RWPE2 (cell line): ENCODE measurements at regions not wholly inside any gene's neighbourhood (a gene's known extent, or its start where the extent isn't known, plus 50 kb on each side); places are given as distances from the start of the nearest gene placed in this dataset.

ENCODE experiments used
- ATAC-seq: fragments of 200-7000 bp; cut with Tn5 transposase; 3 replicates; pipeline ENCODE4 v1.9.1; 2021; ENCODE audit warnings: low read depth
- DNase-seq: peaks from one replicate; pipeline ENCODE4 v3.0.0-alpha.2; 2020; ENCODE audit warnings: low spot score
- H3K27ac ChIP-seq: fragments of 450-650 bp; 2 replicates; pipeline ENCODE4 v1.5.1; 2017; ENCODE audit warnings: mild to moderate bottlenecking; ENCODE audit not compliant: poor library complexity, severe bottlenecking
- H3K27me3 ChIP-seq: fragments of 250-450 bp; sonication (Bioruptor Pico); 2 replicates; pipeline ENCODE4 v1.5.1; 2021; ENCODE audit warnings: mild to moderate bottlenecking, moderate library complexity; ENCODE audit not compliant: insufficient read depth, poor library complexity, severe bottlenecking
- H3K36me3 ChIP-seq: fragments of 250-450 bp; sonication (Bioruptor Pico); 2 replicates; pipeline ENCODE4 v1.5.1; 2020; ENCODE audit warnings: low read depth, mild to moderate bottlenecking, moderate library complexity
- H3K4me1 ChIP-seq: fragments of 250-450 bp; sonication (Bioruptor Pico); 2 replicates; pipeline ENCODE4 v1.5.1; 2021; ENCODE audit warnings: mild to moderate bottlenecking, moderate library complexity; ENCODE audit not compliant: insufficient read depth, poor library complexity, severe bottlenecking
- H3K4me3 ChIP-seq: fragments of 250-450 bp; sonication (Bioruptor Pico); 2 replicates; pipeline ENCODE4 v1.5.1; 2021; ENCODE audit warnings: mild to moderate bottlenecking, moderate library complexity; ENCODE audit not compliant: severe bottlenecking
- H3K9me3 ChIP-seq: fragments of 250-450 bp; sonication (Bioruptor Pico); 2 replicates; pipeline ENCODE4 v1.5.1; 2021; ENCODE audit warnings: mild to moderate bottlenecking, moderate library complexity; ENCODE audit not compliant: severe bottlenecking
- CTCF ChIP-seq: fragments of 450-650 bp; IDR thresholded peaks from one replicate; pipeline ENCODE4 v1.5.1; 2017; ENCODE audit warnings: mild to moderate bottlenecking, moderate library complexity; ENCODE audit not compliant: poor library complexity, severe bottlenecking

DNA sequence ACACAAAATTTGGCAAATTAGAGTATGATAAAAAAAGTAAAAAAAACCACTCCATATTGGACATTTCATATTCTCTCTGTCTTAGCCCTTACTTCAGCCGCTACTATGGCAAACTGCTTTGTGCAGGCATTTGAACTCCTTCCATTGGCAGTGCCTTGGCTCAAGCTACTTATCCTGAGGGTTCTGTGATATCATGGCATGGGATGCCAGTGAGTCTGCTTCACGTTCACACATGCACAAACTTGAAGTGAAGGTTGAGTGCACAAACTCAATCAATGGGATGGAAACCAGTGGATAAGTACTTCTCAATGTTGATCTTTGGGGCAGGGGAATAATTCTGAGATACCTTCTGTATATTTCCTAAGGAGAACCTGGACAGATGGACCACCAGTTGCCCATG is 117.2 kb downstream of the IL20RB start:
- Histone ChIP-seq H3K27me3 (no peaks in the 10 kb centered on the region), H3K4me1 (no peaks in the 10 kb centered on the region), H3K4me3 (no peak overlapping the region), H3K27ac (no peak overlapping the region), H3K9me3 (no peaks in the 10 kb centered on the region), H3K36me3 (no peaks in the 10 kb centered on the region)
- no peak for ATAC-seq
- no peak for TF ChIP-seq CTCF
- DNase-seq, result no peak

DNA sequence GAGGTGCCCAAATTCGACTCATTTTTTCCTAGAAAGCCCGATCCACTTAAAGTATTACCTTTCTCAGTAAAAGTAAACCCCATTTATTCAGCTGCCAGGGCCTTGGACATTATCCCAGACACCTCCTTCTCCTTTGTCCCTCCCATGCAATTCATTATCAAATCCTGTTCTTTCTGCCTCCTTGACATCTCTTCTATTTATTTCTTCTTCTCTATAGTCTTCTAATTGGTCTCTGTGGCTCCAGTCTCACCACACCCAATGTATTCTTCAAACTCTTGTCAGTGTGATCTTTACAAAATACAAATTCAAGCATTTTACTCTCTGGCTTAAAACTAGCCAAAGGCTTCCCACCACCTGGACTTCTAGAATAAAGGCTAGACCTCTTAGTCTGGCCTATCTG is 120.3 kb downstream of the IL20RB start:
- Histone ChIP-seq H3K36me3 (no peaks in the 10 kb centered on the region), H3K4me3 (no peak overlapping the region), H3K27ac (no peak overlapping the region), H3K9me3 (no peaks in the 10 kb centered on the region), H3K27me3 (no peaks in the 10 kb centered on the region), H3K4me1 (no peaks in the 10 kb centered on the region)
- no peak for ATAC-seq
- TF ChIP-seq CTCF, result no peak
- no peak for DNase-seq

DNA sequence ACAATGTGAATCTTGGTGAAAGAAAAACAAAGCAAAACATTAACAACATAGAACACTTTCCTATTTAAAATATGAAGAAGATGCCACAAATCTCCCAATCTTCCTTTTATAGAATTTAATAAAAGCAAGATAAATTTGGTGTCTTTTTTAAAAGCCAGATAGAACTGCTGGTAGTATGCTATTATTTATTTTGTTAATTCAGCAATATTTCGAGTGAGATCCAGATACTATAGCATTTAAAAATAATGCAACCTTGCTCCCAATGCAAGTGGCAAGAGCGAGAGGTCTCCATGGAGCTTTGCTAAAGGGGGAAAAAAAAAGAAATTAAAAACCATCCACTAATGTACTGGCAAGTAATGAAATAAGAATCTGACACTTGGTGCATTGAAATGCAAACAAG is 121.8 kb downstream of the IL20RB start:
- no peak for TF ChIP-seq CTCF
- Histone ChIP-seq H3K27me3 (no peaks in the 10 kb centered on the region), H3K4me1 (no peaks in the 10 kb centered on the region), H3K4me3 (no peak overlapping the region), H3K27ac (no peak overlapping the region), H3K9me3 (no peaks in the 10 kb centered on the region), H3K36me3 (no peaks in the 10 kb centered on the region)
- DNase-seq (no peak), ATAC-seq (no peak)

DNA sequence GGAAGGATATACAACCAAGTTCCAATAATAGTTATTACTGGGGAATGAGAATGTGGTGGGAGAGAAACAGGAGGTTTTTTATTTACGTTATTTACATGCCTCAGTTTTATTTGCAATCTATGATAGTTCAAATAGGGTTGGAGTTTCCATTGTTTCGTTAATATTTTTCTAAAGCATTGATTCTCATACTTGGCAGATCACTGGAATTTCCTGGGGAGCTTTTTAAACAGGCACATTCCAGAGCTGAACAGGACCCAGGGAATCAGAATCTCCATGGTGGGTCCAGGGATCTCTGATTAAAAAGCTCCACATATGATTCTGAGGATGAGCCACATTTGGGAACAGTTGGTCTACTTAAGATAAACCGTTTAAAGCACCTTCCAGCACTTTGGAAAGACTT is 123.9 kb downstream of the IL20RB start:
- ATAC-seq, result no peak
- H3K36me3 ChIP-seq, result no peaks in the 10 kb centered on the region
- H3K4me1 ChIP-seq, result no peaks in the 10 kb centered on the region
- H3K9me3 ChIP-seq, result no peaks in the 10 kb centered on the region
- H3K27me3 ChIP-seq, result no peaks in the 10 kb centered on the region
- no peak for DNase-seq
- TF ChIP-seq CTCF, result no peak
- no peak overlapping the region for H3K27ac ChIP-seq
- H3K4me3 ChIP-seq, result no peak overlapping the region

DNA sequence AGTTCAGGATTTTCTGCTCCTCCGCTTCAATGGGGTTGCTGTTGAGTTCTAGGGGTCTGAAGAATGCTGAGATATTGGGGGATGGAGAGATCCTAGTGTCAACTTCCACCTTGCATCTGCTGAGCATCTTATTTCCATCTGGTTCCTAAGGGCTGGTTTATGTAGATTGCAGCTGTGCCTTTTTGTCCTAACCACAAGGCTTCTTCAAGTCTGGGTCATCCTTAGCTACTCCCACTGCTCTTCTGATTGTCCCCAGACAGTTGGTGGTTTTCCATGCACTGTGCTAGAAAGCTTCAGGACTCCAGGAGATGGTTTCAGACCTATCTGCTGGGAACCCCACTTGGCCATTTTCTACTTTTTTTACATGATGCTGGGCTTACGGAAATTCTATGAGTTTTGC is 125.0 kb downstream of the IL20RB start:
- Histone ChIP-seq H3K4me3 (no peak overlapping the region), H3K27me3 (no peaks in the 10 kb centered on the region), H3K9me3 (no peaks in the 10 kb centered on the region), H3K27ac (no peak overlapping the region), H3K36me3 (no peaks in the 10 kb centered on the region), H3K4me1 (no peaks in the 10 kb centered on the region)
- no peak for ATAC-seq
- no peak for DNase-seq
- no peak for TF ChIP-seq CTCF
